HG03196 (cell line): ENCODE measurements at regions not wholly inside any gene's neighbourhood (a gene's known extent, or its start where the extent isn't known, plus 50 kb on each side); places are given as distances from the start of the nearest gene placed in this dataset.

Experiments used
- ATAC-seq: cut with Tn5 transposase; IDR thresholded peaks from one replicate; pipeline ENCODE4 v1.9.1; 2021; ENCODE audit not compliant: unreplicated experiment

DNA sequence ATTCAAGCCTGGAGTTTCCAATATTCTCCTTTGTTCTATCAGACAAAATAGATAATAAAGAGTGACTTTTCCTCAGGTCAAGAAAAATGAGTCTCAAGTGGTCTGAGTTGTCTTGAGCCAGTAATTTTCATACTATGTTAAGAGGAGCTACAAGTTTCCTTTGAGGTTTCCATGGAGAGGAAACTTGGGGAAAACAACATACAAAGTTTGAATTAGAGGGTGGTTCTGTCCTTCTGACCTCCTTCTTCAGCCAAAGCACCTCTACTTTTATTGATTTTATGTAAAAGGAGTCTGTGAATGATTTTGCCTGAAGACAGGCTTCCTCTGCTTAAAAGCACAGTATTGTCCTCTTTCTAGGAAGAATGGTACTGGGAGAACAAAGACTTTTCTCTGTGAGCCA is 497.2 kb upstream of the PKN2 start:
- ATAC-seq: no peak

DNA sequence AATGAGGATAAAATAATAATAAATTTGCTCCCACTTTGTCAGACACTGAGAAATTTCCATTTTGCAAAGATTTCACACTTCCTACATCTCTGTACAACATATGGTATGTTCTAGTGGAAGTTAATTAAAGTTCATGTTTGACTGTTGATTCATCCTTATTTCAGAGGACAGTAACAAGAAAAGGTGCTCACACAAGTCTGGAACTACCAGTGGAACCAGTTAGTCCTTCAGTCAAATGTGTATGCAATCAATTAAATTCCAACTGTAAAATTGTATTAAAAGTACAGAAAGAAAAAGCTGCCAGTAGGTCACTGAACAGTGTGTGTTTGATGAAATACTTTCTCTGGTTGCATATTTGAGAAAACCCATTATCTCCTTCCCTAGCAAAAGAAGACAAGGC is 496.0 kb upstream of the PKN2 start:
- ATAC-seq: no peak

DNA sequence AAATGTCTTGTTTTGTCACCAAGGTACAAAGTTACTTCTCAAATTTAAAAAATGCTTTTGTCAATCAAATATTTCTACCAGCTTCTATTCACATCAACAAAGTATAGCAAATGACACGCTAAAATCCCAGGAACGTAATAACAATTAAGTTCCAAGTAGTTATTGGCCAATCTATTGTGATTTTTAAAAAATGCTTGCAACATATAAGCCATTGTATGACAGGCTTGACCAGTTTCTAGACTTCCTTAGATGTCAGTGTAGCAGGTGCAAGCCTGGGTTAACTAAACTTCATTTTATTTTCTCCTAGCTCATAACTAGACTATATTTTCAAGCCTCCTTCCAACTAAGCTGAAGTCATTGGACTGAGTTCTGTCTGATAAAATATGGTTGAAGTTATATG is 494.5 kb upstream of the PKN2 start:
- no peak for ATAC-seq

DNA sequence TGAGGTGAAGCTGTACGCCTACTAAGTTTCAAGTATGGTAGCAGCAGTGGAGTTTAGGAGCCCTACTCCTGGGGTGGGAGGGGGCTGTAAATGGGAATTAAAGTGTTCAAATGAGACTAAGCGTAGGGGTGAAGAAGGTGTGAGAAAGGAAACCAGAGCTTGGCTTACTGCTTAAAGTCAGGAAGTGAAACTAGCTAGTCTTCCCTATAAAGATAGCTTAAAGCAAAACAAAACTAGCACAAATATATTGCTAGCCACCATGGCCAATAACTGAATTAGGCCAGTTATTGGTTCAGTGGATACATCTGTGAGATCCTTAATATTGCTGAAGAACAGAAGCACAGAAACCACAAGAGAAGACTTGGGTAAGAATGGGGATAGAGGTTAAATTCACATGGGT is 492.2 kb upstream of the PKN2 start:
- ATAC-seq: peak; percentile 92

DNA sequence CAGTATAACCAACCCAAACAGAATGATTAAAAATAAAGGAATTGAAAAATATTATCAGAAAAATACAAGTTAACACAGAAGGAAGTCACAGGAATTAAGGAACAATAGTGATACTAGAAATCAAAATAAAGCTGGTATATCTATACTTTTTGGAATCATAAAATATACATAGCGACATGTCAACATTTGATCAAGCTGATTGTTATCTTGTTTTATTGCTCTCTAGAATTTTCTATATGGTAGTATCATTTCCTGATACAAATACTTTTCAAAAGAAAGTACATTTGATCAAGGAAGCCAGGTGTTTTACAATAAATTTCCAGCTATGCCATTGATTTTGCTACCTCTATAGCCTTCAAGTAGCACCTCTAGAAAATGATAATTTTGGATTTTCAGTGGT is 489.5 kb upstream of the PKN2 start:
- ATAC-seq: no peak

DNA sequence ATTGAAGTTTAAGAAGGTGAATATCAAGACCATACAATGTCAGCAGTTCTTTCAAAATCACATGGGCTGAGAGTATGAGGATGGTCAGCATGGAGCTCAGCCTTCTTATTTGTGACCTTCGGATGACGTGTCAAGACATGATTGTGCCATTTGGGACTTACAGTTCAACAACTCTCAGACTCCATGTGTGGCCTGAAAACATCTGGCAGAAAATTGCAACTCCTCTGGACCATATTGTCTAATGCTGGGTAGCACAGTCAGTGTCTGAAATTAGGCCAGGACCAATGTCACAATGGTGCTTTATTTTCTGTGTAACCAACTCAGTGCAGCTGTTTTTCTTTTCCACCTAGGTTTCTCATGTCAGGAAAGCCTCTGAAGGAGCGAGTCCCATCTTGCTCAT is 483.5 kb upstream of the PKN2 start:
- ATAC-seq: no peak

DNA sequence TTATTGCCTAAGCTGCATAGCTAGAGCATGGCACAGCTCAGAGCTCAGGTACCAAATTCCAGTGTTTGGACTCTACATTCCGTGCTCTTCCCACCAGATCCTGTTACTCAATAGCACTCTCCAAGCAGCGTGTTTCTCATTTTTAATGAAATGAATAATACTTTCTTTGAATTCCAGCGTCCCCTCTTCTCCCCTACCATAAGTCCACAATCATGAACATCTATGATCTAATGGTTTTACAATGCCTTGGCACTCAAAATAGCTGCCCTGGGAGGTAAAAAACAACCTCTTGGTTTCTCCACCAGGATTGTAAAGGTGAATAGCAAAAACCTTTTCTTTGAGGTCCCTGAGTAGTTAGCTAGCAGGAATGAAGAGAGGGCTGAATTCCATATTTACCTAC is 480.0 kb upstream of the PKN2 start:
- no peak for ATAC-seq

DNA sequence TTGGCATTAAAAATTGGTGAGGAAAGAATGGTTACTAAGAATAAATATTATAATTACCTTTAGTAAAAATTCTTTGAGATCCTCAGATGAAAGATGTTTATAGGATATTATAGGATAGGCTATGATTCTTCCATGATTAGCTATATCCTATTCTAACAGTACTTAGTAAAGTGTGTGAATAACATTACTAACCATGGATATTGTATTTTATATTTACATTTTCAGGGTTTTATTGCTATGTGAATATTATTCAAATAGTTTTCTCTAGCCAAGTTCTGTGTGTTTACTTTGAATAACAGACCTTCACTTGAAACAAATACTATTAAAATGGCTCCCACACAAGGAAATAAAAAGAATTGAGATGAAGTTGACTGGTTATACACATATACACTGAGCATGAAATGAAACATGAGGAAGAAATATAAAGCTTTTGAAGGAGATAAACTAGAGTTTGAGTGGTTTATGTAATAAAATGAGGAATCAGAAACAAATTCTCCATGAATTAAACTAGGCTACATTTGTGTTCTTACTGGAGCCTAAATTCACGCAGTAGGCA is 479.4 kb upstream of the PKN2 start:
- no peak for ATAC-seq

DNA sequence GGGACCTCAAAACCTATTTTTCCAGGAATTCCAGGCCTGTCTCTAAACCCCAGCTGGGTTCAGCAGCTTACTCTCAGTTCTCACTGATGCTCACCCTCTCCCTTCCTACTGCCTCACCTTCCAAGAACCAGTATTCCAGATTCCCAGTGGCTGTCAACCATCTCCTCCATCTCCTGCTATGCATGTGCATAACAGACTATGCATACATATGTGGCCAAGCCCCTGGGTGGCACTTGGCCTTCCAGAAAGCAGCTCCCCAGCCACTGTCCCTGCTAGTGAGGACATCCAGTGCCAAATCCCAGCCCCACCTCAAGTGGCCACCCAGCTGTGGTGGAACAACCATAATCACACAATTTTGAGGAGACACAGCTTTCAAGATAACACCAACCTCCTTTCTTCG is 475.7 kb upstream of the PKN2 start:
- ATAC-seq: no peak

DNA sequence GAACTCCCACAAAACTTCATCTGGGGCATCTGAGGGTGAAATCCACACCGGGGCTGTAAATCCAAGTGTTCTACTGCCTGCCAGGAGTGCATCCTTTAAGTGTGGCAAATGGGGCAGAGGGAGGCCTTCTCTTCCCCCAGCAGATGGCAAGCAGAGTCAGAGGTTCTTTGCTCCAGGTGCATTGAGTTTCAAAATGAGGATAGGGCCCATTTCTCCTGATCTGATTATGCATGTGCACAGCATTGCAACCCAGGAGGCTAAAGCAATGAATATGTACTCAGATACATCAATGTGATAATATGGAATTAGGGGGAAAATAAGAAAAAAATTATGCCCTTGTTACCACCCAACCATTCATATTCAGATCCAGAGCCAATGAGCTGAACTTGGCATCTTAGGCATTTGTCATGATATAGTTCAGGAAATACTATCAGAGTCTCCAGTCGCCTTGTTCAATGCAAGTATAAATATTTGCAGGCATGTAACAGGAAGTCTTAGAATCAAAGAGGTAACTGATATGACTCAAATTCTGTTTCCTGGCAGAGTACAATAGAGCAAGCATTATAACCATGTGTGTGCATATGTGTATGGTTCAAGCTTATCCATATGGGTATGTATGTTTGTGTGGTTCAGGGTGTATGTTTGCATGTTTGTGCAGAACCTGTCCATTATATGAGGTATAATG is 473.8 kb upstream of the PKN2 start:
- ATAC-seq: no peak

DNA sequence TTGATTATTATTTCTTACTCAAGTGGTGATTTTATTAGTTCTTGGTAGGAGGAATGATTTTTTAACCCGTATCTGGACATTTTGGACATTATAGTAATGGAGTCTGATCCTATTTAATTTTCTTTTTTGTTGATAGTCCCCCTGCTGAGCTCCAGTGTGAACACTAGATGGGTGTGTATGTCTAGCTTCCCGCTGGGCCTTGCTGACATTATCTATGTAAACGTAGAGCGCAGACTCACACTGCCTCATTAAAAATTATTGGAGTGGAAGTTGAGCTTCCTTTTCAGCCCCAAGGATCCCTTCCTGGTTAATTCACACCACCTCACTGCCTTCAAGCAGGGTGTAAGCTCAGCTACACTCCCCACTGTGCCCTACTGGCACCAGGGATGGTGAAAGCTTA is 467.6 kb upstream of the PKN2 start:
- ATAC-seq: no peak

DNA sequence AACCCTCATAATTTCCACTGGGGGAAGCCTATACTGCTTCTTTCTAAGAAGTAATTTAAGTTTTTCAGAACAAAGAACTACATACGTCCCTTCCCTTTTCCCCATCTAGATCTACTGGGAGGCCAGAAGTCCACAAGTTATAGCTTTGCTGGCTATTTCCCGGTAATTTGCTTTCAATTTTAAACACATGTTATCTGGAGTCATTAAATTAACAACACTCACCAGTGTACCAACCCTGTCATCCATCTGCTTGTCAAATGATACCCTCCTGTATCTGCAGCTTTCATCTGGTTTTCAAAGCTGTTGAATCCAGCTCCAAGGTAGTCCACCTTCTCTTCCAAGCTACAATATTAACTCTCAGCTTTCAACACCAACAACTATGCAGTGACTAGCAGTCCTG is 466.7 kb upstream of the PKN2 start:
- no peak for ATAC-seq

DNA sequence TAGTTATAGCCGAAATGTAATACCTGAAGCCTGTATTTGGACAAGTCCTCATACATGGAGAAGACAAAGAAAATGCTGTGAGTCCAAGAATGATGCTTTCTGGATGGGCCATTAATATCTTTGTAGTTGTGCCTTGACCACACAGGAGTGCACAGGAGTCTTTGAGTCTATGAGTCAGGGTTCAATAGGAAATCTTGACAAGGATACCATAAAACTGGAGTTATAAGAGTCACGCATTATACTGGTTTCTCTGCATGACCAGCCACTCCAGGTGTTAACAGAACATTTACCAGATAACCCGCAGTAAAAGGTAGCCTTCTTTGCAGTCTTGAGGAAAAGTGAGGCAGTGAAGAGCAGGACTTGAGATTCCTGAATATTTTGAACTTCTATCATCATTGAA is 464.6 kb upstream of the PKN2 start:
- no peak for ATAC-seq

DNA sequence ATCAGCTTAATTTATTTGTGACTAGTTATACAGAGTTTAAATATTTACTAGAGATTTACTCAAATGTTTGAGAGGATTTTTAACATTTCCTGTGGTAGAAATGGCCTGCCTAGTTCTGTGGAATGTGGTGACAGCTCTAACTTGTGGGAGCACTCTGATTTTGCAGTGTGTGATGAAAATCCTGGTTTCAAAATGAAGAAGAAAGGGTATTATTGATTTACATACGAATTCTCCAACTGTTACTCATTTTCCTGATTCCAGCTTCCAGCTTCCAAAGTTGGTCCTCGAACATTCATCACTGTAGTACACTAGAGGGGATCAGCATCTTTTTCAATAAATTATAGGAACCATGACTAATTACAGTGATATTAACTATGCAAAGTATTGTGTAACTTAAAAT is 462.7 kb upstream of the PKN2 start:
- no peak for ATAC-seq

DNA sequence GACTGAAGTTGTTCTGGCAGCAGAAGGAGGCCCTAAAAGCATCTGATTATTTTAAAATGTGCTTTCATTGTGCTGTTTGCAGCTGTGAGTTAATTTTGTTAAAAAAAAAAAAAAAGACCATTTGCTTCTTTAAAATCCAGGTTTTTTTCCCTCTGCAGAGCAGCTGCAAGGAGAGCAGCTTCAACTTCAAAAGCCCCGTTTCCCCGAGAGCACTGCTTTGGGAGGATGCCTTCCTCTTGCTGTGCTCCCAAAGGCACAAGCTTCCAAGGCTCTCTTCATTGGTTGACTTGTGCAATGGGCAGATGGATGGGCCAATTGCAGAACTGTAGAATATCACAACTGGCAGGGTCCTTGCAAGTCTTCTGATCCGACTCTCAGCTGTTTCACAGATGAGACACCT is 459.2 kb upstream of the PKN2 start:
- ATAC-seq: no peak

DNA sequence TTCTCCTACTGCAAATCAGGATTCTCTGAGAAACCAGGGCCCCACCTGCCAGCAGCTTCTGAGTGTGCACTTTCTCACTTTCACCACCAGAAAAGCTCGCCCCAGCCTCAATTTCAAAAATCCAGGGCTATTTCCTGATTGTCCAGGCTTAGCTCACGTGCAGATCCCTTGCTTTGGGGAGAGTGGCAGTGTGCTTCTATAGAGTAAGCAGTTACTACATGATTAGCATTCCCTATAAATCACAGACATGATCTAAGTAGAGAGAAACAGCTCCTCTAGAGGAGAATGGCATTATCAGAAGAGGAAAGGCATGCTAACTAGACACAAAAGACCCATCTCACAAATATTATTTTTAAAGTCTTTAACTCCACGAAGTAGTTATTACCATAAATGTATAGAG is 456.0 kb upstream of the PKN2 start:
- no peak for ATAC-seq

DNA sequence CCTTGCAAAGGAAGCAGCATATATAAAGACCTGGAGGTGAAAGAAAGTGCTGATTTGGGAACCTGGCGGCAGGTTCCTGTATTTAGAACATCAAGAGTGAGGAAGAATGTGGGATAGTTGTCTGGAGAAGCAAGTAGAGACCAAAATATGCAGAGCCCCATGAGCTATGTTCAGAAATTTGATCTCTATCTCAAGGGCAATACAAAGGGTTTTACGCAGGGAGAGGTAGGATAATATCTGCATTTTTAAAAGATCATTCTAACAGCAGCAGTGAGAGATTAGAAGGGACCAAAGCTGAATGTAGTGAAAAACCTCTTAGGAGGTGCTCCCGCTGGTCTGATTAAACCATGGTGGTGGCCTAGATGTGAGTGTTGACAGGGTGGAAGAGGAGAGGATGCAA is 453.9 kb upstream of the PKN2 start:
- no peak for ATAC-seq

DNA sequence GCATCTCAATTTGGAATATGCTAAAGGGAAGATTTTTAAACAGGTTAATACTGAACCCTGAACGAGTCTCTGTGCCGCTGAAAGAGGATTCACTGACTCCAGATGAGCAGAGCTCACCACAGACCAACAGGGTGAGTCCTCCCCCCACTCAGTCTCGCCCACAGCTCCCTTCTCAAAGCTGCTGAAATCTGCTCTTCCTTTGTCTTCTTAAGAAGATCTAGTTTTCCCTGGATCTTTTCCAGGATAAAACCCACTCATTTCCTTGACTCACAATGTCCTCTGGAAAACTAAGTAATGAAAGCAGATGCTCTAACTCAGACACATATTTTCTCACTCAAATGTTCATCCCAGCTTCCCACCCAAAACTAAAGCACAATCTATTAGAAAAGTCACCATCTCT is 447.0 kb upstream of the PKN2 start:
- ATAC-seq: no peak

DNA sequence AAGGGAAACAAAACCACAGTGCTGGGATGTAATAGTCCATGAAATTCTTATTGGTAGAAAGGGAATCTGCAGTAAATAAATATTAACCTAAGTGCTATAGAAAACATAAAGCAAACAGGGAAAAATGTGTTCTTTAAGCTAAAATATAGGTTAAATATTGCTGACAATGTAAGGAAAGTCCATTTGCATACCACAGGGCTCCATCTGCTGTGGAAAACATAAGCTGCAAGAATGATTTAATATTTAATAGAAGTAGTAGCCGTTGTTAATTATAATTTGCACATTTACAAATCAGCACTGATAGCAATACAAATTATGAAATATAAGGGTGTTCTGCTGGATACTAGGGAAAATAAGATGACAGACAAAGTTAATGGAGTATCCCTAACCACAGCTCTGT is 444.9 kb upstream of the PKN2 start:
- ATAC-seq: no peak

DNA sequence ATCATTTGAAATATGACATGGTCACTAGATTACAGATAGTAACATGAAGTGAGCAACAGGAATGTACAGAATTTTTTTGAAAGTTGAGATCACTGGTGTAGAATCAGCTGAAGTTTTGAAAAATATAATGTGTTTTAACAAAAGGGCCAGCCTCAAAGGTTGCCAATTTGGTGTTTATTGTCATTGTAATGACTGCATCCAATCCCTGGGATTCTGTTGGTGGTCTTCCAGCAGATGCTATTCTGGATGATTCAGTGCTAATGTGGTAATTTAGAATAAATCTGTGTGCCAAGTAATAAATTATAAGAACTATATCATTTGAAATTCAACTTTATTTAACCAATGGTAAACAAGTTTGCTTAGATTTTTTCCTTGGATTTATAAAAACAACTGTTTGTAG is 436.4 kb upstream of the PKN2 start:
- no peak for ATAC-seq

DNA sequence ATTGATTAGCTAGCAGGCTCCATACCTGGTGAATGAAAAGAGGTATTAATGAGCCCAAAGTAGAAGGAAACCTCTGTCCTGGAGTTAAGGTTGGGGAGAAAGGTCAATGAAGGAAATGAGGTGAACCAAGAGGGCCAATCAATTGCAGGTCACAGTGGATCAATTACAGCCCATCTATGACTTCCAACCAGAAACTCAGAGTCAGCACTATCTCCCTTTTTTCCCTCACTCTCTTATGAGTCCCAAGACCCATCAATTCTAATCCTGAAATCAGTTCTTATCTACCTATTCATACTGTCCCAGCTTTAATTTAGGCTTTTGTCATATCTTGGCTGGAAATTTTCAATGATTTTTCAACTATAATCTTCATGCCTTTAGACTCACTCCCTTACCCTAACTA is 433.2 kb upstream of the PKN2 start:
- no peak for ATAC-seq

DNA sequence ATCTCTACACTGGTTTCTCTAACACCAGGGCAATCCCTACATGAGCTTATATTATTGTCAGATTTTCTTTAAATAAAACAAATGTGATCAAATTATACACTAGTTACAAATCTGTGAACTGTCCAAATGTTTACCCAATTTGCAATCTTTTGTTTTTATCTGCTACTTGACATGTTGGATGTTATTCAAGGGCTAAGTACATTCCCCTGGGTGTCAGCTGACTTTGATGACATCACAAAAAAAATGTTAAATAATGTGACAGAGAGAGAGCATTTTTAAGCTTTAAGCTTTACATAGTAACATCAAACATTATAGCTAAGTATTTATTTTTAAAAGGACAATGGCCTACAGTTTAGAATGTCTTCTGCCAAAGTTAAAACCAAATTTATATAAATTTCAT is 431.3 kb upstream of the PKN2 start:
- no peak for ATAC-seq

DNA sequence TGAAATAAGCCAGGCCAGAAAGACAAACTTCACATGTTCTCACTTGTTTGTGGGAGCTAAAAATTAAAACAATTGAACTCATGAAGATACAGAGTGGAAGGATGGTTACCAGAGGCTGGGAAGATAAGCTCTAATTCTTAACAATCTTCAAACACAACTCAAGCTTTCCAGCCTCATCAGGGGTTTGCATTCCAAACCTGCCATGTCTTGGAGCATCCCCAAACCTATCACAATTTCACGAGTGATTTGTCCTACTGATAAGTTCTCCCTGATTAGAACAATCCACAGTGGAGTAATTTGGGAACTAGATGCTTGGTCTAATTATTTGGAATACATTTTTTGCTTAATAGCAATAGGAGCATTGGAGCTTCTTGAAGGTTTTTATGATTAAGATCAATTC is 418.5 kb upstream of the PKN2 start:
- no peak for ATAC-seq
